ENCODE measurements at regions not wholly inside any gene's neighbourhood (a gene's known extent, or its start where the extent isn't known, plus 50 kb on each side); places are given as distances from the start of the nearest gene placed in this dataset.

GRCh38 chr2:217216316-217216715 is 356.5 kb upstream of the TNP1 start:
- TF ChIP-seq CTCF (IDR thresholded peaks at IDR 0.05; ENCODE audit: insufficient read depth, low read length, poor library complexity, severe bottlenecking) (no peak), EZH2phosphoT487 (conservative IDR thresholded peaks at IDR 0.05; ENCODE audit: low read length) (no peak)
- no peaks in the 10 kb centered on the region for H3K27me3 ChIP-seq (ENCODE audit: low read length)
- no peaks in the 10 kb centered on the region for H4K20me1 ChIP-seq (ENCODE audit: low read depth, low read length)

GRCh38 chr2:217215877-217216276 is 356.0 kb upstream of the TNP1 start:
- Histone ChIP-seq H3K27me3 (ENCODE audit: low read length) (no peaks in the 10 kb centered on the region), H3K9me2 (replicated peaks; ENCODE audit: insufficient read depth, low read length) (no peaks in the 10 kb centered on the region), H3K36me3 (ENCODE audit: low read length) (no peaks in the 10 kb centered on the region), H3K79me2 (ENCODE audit: insufficient read depth, low read length) (no peaks in the 10 kb centered on the region), H3K4me2 (ENCODE audit: low read depth, low read length, poor library complexity, severe bottlenecking) (no peak overlapping the region), H3F3A (ENCODE audit: insufficient read depth) (no peaks in the 10 kb centered on the region), H3K9ac (ENCODE audit: low read length) (no peak overlapping the region), H4K20me1 (ENCODE audit: low read depth, low read length) (no peaks in the 10 kb centered on the region), H2AFZ (ENCODE audit: low read depth, low read length, severe bottlenecking) (no peak overlapping the region), H3K4me3 (ENCODE audit: insufficient read depth, low read length, poor library complexity, severe bottlenecking) (no peak overlapping the region), H3K9me3 (ENCODE audit: insufficient read depth, low read length) (no peaks in the 10 kb centered on the region), H3K27ac (ENCODE audit: low read depth, low read length) (no peak overlapping the region)
- TF ChIP-seq CTCF (IDR thresholded peaks at IDR 0.05; ENCODE audit: insufficient read depth, low read length, poor library complexity, severe bottlenecking) (no peak), EZH2phosphoT487 (conservative IDR thresholded peaks at IDR 0.05; ENCODE audit: low read length) (no peak)

More at GRCh38 chr2:217216316-217216715, 356.5 kb upstream of the TNP1 start:
- no peak overlapping the region for H3K4me2 ChIP-seq (ENCODE audit: low read depth, low read length, poor library complexity, severe bottlenecking)
- H3K79me2 ChIP-seq (ENCODE audit: insufficient read depth, low read length) = no peaks in the 10 kb centered on the region
- no peak overlapping the region for H3K4me3 ChIP-seq (ENCODE audit: insufficient read depth, low read length, poor library complexity, severe bottlenecking)
- no peaks in the 10 kb centered on the region for H3F3A ChIP-seq (ENCODE audit: insufficient read depth)
- H3K27ac ChIP-seq (ENCODE audit: low read depth, low read length) = no peak overlapping the region
- H3K9me3 ChIP-seq (ENCODE audit: insufficient read depth, low read length) = no peaks in the 10 kb centered on the region
- H3K9ac ChIP-seq (ENCODE audit: low read length) = no peak overlapping the region
- H3K36me3 ChIP-seq (ENCODE audit: low read length) = no peaks in the 10 kb centered on the region
- H2AFZ ChIP-seq (ENCODE audit: low read depth, low read length, severe bottlenecking) = no peak overlapping the region
- H3K9me2 ChIP-seq (replicated peaks; ENCODE audit: insufficient read depth, low read length) = no peaks in the 10 kb centered on the region

DNA sequence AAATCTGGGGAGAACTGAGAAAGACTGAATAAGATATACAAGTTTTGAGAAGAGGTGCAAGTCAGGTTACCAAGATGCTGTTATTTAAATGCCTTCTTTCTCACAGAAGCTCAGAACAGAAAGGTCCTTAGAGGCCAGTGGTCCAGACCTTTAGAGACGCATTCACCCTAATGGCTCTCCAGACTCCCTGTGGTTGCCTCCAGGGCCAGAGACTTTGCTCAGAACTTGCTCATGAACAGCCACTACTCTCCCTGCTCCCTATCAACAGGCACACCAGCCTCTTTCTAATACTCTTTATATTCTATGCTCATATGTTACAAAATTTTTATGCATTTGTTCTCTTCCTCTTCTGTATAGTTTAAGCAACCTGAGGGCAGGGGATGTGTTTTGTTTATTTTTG is 349.0 kb upstream of the TNP1 start:
- Histone ChIP-seq H3K36me3 (ENCODE audit: low read length) (no peaks in the 10 kb centered on the region), H3K9me3 (ENCODE audit: insufficient read depth, low read length) (no peaks in the 10 kb centered on the region), H3K9me2 (replicated peaks; ENCODE audit: insufficient read depth, low read length) (no peaks in the 10 kb centered on the region), H3K79me2 (ENCODE audit: insufficient read depth, low read length) (no peaks in the 10 kb centered on the region), H3K27me3 (ENCODE audit: low read length) (no peaks in the 10 kb centered on the region), H3F3A (ENCODE audit: insufficient read depth) (no peaks in the 10 kb centered on the region), H2AFZ (ENCODE audit: low read depth, low read length, severe bottlenecking) (no peak overlapping the region), H3K9ac (ENCODE audit: low read length) (no peak overlapping the region), H3K4me2 (ENCODE audit: low read depth, low read length, poor library complexity, severe bottlenecking) (no peak overlapping the region), H3K4me3 (ENCODE audit: insufficient read depth, low read length, poor library complexity, severe bottlenecking) (no peak overlapping the region), H3K27ac (ENCODE audit: low read depth, low read length) (no peak overlapping the region), H4K20me1 (ENCODE audit: low read depth, low read length) (no peaks in the 10 kb centered on the region)
- TF ChIP-seq CTCF (IDR thresholded peaks at IDR 0.05; ENCODE audit: insufficient read depth, low read length, poor library complexity, severe bottlenecking) (no peak), EZH2phosphoT487 (conservative IDR thresholded peaks at IDR 0.05; ENCODE audit: low read length) (no peak)

GRCh38 chr2:217207699-217208010 is 347.8 kb upstream of the TNP1 start:
- H3K27me3 ChIP-seq (ENCODE audit: low read length) = no peaks in the 10 kb centered on the region
- no peak overlapping the region for H3K4me3 ChIP-seq (ENCODE audit: insufficient read depth, low read length, poor library complexity, severe bottlenecking)
- H3K9ac ChIP-seq (ENCODE audit: low read length) = no peak overlapping the region
- no peak overlapping the region for H3K4me2 ChIP-seq (ENCODE audit: low read depth, low read length, poor library complexity, severe bottlenecking)
- H3K36me3 ChIP-seq (ENCODE audit: low read length) = no peaks in the 10 kb centered on the region
- H4K20me1 ChIP-seq (ENCODE audit: low read depth, low read length) = no peaks in the 10 kb centered on the region
- TF ChIP-seq CTCF (IDR thresholded peaks at IDR 0.05; ENCODE audit: insufficient read depth, low read length, poor library complexity, severe bottlenecking) = no peak
- no peak for TF ChIP-seq EZH2phosphoT487 (conservative IDR thresholded peaks at IDR 0.05; ENCODE audit: low read length)
- no peak overlapping the region for H3K27ac ChIP-seq (ENCODE audit: low read depth, low read length)
- H3K79me2 ChIP-seq (ENCODE audit: insufficient read depth, low read length) = no peaks in the 10 kb centered on the region
- no peak overlapping the region for H2AFZ ChIP-seq (ENCODE audit: low read depth, low read length, severe bottlenecking)
- no peaks in the 10 kb centered on the region for H3F3A ChIP-seq (ENCODE audit: insufficient read depth)
- no peaks in the 10 kb centered on the region for H3K9me2 ChIP-seq (replicated peaks; ENCODE audit: insufficient read depth, low read length)
- no peaks in the 10 kb centered on the region for H3K9me3 ChIP-seq (ENCODE audit: insufficient read depth, low read length)

Data from SU-DHL-6 (cell line).